Lower leg skin (tissue), 3 donors: ENCODE measurements at regions not wholly inside any gene's neighbourhood (a gene's known extent, or its start where the extent isn't known, plus 50 kb on each side); places are given as distances from the start of the nearest gene placed in this dataset.

Experiments
- POLR2A ChIP-seq, 2 donors: fragments of 450-650 bp; IDR thresholded peaks; one replicate each; pipeline ENCODE4 v1.6.1; 2016 to 2017; ENCODE audit warnings: antibody characterized with exemption in 2 of 2, mild to moderate bottlenecking in 1 of 2, moderate library complexity in 1 of 2
- TF ChIP-seq, protein P1 (sequence below), 3 donors: fragments of 450-650 bp; IDR thresholded peaks; one replicate each; pipeline ENCODE4 v1.5.1; 2016; ENCODE audit warnings: antibody characterized with exemption in 3 of 3, mild to moderate bottlenecking in 3 of 3, moderate library complexity in 2 of 3

DNA sequence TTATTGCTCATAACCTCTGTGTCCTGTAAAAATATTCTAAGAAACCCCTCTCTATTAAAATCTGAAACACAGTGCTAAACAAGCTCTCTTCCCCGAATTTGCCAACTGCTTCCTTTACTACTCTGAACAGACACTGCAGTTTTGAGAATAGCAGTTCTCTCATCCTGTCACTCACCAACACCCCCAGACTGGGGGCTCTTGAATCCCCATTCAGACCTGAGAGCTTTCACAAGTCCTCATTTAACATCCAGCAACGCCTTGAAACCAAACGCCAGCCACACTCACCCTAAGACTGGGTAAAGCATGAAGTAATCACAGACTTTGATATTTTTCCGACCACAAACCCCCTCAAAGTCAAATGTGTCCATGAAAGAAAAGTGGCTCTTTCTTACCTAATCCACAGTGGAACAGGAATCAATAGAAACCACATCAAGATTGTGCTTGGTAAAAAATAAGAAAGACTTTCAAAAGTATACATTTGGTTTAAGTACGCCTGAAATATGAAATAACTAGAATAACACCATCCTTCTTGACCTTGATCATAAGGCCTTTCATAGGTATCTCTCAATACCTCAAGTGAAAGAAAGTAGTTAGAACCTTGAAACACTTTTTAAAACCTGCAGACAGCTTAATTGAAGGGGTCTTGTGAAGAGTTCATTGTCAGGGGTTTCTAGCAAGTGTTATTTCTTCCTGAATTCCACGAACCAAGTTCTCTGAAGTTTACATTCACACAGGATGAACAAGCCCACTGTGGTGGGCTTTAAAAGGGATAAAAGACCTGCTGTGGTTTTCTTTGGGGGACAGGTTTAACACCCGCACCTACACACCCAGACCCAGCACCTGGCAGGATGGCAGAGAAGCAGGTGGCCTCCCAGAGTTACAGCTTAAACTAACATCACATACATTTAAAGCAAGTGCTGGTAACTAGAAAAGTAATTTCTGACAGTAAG lies 412.6 kb downstream of the MLLT3 start:
- TF ChIP-seq, protein P1, sequence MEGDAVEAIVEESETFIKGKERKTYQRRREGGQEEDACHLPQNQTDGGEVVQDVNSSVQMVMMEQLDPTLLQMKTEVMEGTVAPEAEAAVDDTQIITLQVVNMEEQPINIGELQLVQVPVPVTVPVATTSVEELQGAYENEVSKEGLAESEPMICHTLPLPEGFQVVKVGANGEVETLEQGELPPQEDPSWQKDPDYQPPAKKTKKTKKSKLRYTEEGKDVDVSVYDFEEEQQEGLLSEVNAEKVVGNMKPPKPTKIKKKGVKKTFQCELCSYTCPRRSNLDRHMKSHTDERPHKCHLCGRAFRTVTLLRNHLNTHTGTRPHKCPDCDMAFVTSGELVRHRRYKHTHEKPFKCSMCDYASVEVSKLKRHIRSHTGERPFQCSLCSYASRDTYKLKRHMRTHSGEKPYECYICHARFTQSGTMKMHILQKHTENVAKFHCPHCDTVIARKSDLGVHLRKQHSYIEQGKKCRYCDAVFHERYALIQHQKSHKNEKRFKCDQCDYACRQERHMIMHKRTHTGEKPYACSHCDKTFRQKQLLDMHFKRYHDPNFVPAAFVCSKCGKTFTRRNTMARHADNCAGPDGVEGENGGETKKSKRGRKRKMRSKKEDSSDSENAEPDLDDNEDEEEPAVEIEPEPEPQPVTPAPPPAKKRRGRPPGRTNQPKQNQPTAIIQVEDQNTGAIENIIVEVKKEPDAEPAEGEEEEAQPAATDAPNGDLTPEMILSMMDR (IDR thresholded peaks at IDR 0.05) = no peak
- no peak for TF ChIP-seq POLR2A (IDR thresholded peaks at IDR 0.05)
